T-helper 1 cell treated with Interleukin-12 subunit alpha and Interleukin-12 subunit beta and Interleukin-4 antibody, amounts not matched to agents 30 ng/mL and 1 ng/mL, for 36 hours (primary cell): ENCODE measurements at regions not wholly inside any gene's neighbourhood (a gene's known extent, or its start where the extent isn't known, plus 50 kb on each side); places are given as distances from the start of the nearest gene placed in this dataset.

ENCODE experiments used
- intact Hi-C: fragments of 100-400 bp; cut with micrococcal nuclease; formaldehyde crosslinking; loops from one replicate; pipeline ENCODE4 v1.15.1; 2024

- intact Hi-C loops = loop anchor here (10.0 kb wide), 1 partner anchor 205 kb away; no protein-coding TSS in a partner anchor
Measured at GRCh38 chrX:810186-810585, 179.6 kb downstream of the SHOX start.

DNA sequence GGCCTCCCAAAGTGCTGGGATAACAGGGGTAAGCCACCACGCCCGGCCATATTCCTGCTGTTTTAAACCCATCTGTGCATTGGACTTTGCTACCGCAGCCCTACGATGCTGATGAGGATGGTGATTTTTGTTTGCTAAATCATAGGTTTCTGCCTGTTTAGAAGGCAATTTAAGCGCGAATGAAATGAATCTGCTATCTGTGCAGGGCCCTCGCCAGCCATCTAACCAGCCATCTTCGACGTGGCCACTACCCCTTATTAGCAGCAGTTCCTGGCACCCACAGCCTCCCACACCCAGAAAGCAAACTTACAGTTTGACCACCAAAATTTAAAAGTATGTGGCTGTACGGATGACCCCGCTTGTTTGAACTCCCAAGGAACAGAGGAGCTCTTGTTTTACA, 178.5 kb downstream of the SHOX start:
- intact Hi-C loops = no loop called here

- intact Hi-C loops = no loop called here
Measured at GRCh38 chrX:806586-806985, 176.0 kb downstream of the SHOX start.

GRCh38 chrX:805988-806387, 175.4 kb downstream of the SHOX start:
- intact Hi-C loops = no loop called here

- intact Hi-C loops = no loop called here
Measured at GRCh38 chrX:805103-805670, 174.6 kb downstream of the SHOX start.

DNA sequence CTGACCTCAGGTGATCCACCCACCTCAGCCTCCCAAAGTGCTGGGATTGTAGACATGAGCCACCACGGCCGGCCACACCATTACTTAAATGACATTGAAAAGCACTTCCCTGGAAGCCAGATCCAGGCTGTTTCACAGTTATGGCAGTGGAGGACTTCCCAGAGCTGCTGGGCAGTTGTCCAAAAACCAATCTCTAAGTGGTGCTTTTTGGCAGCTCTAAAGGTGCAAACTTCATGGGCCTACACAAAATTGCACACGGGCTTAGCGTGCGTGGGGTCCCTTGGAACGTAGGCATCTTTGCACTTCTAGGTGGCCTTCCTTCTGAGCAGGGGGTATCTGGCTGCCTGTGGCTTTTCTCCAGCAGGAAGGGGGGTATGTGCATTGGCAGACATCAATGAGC, 172.3 kb downstream of the SHOX start:
- intact Hi-C loops = no loop called here

GRCh38 chrX:799808-800207, 169.2 kb downstream of the SHOX start:
- intact Hi-C loops = no loop called here

- intact Hi-C loops = no loop called here
Measured at GRCh38 chrX:794311-794710, 163.7 kb downstream of the SHOX start.

DNA sequence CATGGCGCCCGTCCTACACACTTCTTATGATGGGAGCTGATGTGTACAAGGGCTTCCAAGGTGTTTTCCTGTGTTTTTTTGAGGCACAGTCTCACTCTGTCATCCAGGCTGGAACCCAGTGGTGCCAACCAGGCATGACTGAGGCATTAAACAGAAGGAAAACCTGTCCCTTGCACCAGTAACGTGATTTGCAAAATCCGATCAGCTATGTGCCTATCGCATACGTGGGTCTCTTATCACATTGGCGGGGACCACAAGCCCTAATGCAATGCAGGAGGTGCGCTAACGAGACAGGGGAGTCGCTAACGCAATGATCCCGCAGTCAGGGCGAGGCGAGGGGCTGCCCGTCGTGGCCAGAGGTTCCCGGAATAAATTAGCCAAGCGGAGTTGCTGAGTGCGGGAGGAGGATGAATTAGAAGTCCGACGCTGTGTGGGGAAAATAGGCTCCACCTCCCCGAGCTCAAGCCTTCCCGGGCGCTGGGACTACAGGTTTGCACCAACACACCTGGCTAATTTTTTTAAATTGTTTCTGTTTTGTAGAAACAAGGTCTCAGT, 162.7 kb downstream of the SHOX start:
- intact Hi-C loops = no loop called here

- intact Hi-C loops = no loop called here
Measured at GRCh38 chrX:791479-792034, 161.0 kb downstream of the SHOX start.

DNA sequence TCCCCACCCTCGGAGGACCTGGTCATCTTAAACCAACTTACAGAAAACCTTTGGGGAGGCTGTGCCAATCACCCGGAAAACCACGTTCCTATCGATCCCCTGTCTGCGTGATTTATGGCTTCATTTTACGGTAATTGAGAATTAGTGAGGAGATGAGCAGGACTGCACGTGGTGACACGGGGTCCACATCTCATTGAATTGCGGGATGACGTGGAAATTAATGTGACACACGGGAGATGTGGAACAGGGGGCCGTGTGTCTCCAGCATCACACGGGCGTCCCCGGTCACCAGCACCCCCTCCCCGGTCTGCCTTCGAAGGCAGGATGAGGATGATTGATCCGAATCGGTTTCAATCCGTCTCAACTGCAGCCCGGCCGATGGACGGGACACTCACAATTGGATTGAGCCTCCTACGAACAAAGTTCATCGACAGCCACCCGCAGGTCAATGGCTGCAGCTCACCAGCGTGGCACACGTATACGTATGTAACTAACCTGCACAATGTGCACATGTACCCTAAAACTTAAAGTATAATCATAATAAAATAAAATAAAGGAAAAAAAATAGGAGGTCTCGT, 160.3 kb downstream of the SHOX start:
- intact Hi-C loops = no loop called here

DNA sequence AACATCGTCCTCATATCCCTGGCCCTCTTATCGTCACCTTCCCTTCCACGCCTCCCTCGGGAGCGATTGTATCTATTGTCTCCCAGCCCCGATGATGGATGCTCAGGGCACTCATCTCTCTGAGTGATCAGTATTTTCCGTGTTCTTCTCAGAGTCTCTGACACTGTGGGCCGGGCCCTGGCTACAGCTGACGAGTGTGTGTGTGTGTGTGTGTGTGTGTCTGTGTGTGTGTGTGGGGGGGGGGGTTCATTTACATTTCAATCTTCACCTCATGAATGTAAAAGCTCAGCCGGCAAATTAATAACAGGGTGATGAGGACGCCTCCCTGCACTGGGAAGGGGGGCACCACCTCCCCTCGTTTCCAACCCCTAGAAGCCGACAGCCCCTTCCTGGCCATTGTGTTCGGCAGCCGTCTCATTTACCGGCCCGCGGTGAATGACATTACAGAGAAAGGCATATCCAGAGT, 159.5 kb downstream of the SHOX start:
- intact Hi-C loops = no loop called here

GRCh38 chrX:789096-789495, 158.5 kb downstream of the SHOX start:
- intact Hi-C loops = no loop called here

DNA sequence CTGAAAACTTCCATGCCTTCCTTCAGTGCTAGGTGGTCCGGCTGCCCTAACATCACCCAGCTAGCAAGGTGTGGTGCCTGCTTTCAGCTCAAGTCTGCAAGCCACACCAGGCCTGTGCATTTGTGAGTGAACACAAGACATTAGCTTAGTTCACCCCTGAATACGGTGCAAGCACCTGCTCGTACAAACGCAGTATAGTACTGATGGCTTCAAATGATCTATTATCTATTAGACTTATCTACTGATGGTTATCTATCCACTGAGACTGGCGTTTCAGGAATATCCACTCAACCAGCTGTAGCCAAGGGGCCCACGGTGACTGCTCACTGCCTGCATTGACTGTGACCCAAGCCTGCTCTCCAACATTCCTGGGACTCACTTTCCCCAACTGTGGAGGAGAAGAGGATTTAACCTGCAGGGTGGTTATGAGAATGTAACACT, 155.9 kb downstream of the SHOX start:
- intact Hi-C loops = no loop called here

- intact Hi-C loops = no loop called here
Measured at GRCh38 chrX:784829-785228, 154.2 kb downstream of the SHOX start.

GRCh38 chrX:781224-782204, 150.9 kb downstream of the SHOX start:
- intact Hi-C loops = no loop called here

DNA sequence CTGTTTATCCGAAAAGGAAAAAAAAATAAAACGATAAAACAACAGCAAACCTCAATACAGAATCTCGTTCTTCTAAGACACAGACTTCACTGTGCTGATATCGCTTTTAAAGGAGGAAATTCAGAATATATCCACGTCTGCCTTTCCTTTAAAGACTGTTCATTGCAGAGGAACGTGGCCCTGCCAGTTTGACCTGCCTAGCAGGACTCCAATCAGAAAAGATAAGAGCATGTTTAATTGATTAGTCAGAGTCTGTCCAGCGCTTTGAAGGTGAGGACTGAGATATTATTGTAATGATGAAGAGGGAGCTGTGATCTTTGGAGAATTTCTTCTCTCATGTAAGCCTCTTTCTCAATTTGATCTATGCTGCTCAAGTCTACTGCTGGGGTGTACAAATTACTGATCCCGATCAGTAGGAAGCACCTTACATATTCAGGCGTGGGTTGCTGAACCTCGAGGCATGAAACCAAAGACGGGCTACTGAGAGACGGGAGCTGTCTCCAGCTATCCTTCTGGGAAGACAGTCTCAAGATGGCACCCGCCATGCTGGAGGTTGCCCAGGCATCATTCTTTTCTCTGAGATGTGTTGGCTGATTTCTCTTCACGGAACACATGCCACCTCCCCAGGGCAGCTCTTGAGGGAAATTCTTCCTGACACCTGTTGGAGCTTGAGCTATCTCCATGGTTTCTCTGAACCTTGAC, 146.1 kb downstream of the SHOX start:
- intact Hi-C loops = no loop called here

GRCh38 chrX:776061-776460, 145.5 kb downstream of the SHOX start:
- intact Hi-C loops = no loop called here

DNA sequence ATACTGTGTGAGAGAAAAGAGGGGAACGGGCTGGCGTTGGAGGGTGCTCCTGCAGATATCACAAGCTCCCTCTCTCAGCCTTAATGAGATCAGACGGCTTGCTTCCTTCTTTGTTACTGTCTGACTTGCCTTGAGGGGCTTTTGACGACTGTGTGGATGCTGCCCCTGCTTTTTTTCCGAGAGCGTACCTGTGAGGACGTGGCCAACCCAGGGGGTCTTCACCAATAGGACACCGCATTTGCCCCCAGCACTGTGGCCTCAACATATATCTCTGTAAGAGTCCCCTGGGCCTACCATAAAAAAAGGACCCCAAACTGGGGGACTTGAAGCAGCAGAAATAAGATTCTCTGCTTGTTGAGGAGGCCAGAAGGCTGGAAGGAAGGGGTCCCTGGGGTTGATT, 143.9 kb downstream of the SHOX start:
- intact Hi-C loops = no loop called here

DNA sequence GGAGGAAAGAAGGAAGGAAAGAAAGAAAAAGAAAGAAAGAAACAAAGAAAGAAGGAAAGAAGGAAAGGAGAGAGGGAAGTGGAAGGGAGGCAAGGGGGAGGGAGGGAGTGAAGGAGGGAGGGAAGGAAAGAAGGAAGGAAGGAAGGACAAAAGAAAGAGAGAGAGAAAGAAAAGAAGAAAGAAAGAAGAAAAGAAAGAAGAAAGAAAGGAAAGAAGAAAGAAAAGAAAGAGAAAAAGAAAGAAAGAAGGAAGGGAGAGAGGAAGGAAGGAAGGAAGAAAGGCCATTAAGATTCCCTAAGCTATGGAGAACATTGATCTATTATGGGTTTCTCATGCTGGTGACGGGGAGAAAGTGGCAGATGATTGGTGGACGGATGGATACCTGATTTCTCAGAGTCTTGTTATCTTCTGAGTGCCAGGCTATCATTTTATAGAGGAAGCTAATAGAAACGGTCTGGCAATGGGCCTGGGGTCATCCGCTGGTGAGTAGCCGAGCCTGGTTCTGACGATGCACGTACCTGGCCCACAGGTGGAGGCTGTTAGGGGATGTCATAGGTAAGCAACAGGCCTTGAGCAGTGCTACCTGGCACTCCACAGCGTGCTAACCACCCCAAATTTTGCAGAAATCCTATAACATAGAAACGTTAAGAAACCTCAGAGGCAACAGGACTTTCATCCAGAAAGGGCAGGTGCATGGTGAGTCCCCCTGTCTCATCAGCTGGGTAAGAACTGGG, 142.9 kb downstream of the SHOX start:
- intact Hi-C loops = no loop called here
